ENCODE measurements at regions not wholly inside any gene's neighbourhood (a gene's known extent, or its start where the extent isn't known, plus 50 kb on each side); places are given as distances from the start of the nearest gene placed in this dataset.

GRCh38 chr2:209095432-209095831 is 328.4 kb upstream of the MAP2 start:
- no peak overlapping the region for H3K4me3 ChIP-seq (ENCODE audit: low read depth, low read length)
- in situ Hi-C loops (cut with HindIII; ENCODE audit: low sequenced_read_pairs) = no loop called here
- no peak for TF ChIP-seq CTCF (IDR thresholded peaks at IDR 0.05; ENCODE audit: low read depth, low read length)
- DNase-seq (ENCODE audit: low read depth, low spot score) = no peak

- in situ Hi-C loops (cut with HindIII; ENCODE audit: low sequenced_read_pairs) = no loop called here
- no peak for TF ChIP-seq CTCF (IDR thresholded peaks at IDR 0.05; ENCODE audit: low read depth, low read length)
- no peak for DNase-seq (ENCODE audit: low read depth, low spot score)
- H3K4me3 ChIP-seq (ENCODE audit: low read depth, low read length) = no peak overlapping the region
Measured at GRCh38 chr2:209097168-209097567, 326.7 kb upstream of the MAP2 start.

- no peak for DNase-seq (ENCODE audit: low read depth, low spot score)
- TF ChIP-seq CTCF (IDR thresholded peaks at IDR 0.05; ENCODE audit: low read depth, low read length) = no peak
- H3K4me3 ChIP-seq (ENCODE audit: low read depth, low read length) = no peak overlapping the region
- in situ Hi-C loops (cut with HindIII; ENCODE audit: low sequenced_read_pairs) = no loop called here
Measured at GRCh38 chr2:209102319-209102718, 321.5 kb upstream of the MAP2 start.

- in situ Hi-C loops (cut with HindIII; ENCODE audit: low sequenced_read_pairs) = no loop called here
- no peak for TF ChIP-seq CTCF (IDR thresholded peaks at IDR 0.05; ENCODE audit: low read depth, low read length)
Measured at GRCh38 chr2:209113026-209113425, 310.8 kb upstream of the MAP2 start.

GRCh38 chr2:209114588-209115240 is 309.1 kb upstream of the MAP2 start:
- no peak for DNase-seq (ENCODE audit: low read depth, low spot score)
- TF ChIP-seq CTCF (IDR thresholded peaks at IDR 0.05; ENCODE audit: low read depth, low read length) = no peak
- in situ Hi-C loops (cut with HindIII; ENCODE audit: low sequenced_read_pairs) = no loop called here
- no peak overlapping the region for H3K4me3 ChIP-seq (ENCODE audit: low read depth, low read length)

More at GRCh38 chr2:209113026-209113425, 310.8 kb upstream of the MAP2 start:
- DNase-seq (ENCODE audit: low read depth, low spot score) = no peak
- H3K4me3 ChIP-seq (ENCODE audit: low read depth, low read length) = no peak overlapping the region

GRCh38 chr2:209121691-209122090 is 302.2 kb upstream of the MAP2 start:
- no peak for DNase-seq (ENCODE audit: low read depth, low spot score)
- no peak for TF ChIP-seq CTCF (IDR thresholded peaks at IDR 0.05; ENCODE audit: low read depth, low read length)
- in situ Hi-C loops (cut with HindIII; ENCODE audit: low sequenced_read_pairs) = no loop called here
- no peak overlapping the region for H3K4me3 ChIP-seq (ENCODE audit: low read depth, low read length)

All from astrocyte of the spinal cord (primary cell).